Sigmoid colon (tissue), 6 donors: ENCODE measurements at regions not wholly inside any gene's neighbourhood (a gene's known extent, or its start where the extent isn't known, plus 50 kb on each side); places are given as distances from the start of the nearest gene placed in this dataset.

ENCODE experiments used
- DNase-seq: peaks from one replicate; pipeline ENCODE4 v3.0.0-alpha.2; 2019
- H3K27ac ChIP-seq, 4 donors: fragments of 200-600 bp; sonication (generic); one replicate each; pipeline ENCODE4 v1.5.1; 2016 to 2019; ENCODE audit warnings: mild to moderate bottlenecking in 1 of 4
- H3K27me3 ChIP-seq, 3 donors: fragments of 200-600 bp; sonication (generic); one replicate each; pipeline ENCODE4 v1.5.1; 2019; ENCODE audit warnings: mild to moderate bottlenecking in 1 of 3
- H3K36me3 ChIP-seq, 4 donors: fragments of 200-600 bp; sonication (generic); one replicate each; pipeline ENCODE4 v1.5.1; 2016 to 2019
- H3K4me1 ChIP-seq, 4 donors: fragments of 200-600 bp; sonication (generic); one replicate each; pipeline ENCODE4 v1.5.1; 2017 to 2019
- H3K4me3 ChIP-seq, 4 donors: fragments of 200-600 bp; sonication (generic); one replicate each; pipeline ENCODE4 v1.5.1; 2017 to 2019; ENCODE audit warnings: mild to moderate bottlenecking in 2 of 4, moderate library complexity in 1 of 4
- H3K9me3 ChIP-seq, 4 donors: fragments of 200-600 bp in 3 of 4; sonication (generic) in 3 of 4; one replicate each; pipeline versions ENCODE4 v1.5.1 to v1.6.1; 2013 to 2019
- EP300 ChIP-seq, 4 donors: sonication (generic); formaldehyde crosslinking; IDR thresholded peaks; one replicate each; pipeline ENCODE4 v1.6.1; 2017; ENCODE audit warnings: antibody characterized with exemption in 4 of 4
- POLR2A ChIP-seq, 2 donors: fragments of 450-650 bp; IDR thresholded peaks; one replicate each; pipeline ENCODE4 v1.6.1; 2016; ENCODE audit warnings: antibody characterized with exemption in 2 of 2, mild to moderate bottlenecking in 2 of 2, moderate library complexity in 2 of 2
- POLR2AphosphoS5 ChIP-seq, 4 donors: sonication (generic); formaldehyde crosslinking; IDR thresholded peaks; one replicate each; pipeline ENCODE4 v1.6.1; 2017; ENCODE audit warnings: antibody characterized with exemption in 4 of 4
- WGBS, 2 donors: extraction: QIAGEN DNeasy Blood & Tissue Kit; methylation state at CpG; one replicate each; pipeline ENCODE4 v1.1.7; 2013; 5-methylcytosine and 5-hydroxymethylcytosine counted together
- intact Hi-C: fragments of 100-400 bp; cut with DNase I; formaldehyde crosslinking; loops from one replicate; pipeline ENCODE4 v1.15.1; 2023
- TF ChIP-seq, protein P1 (sequence below), 4 experiments: fragments of 450-650 bp in 3 of 4; fragments of 200-600 bp in 1 of 4; IDR thresholded peaks; one replicate each; pipeline ENCODE4 v1.5.1; 2016 to 2019; ENCODE audit warnings: antibody characterized with exemption in 4 of 4, mild to moderate bottlenecking in 3 of 4, moderate library complexity in 2 of 4
- donor health status: healthy with polysubstance abuse.
- donor health status: healthy.

DNA sequence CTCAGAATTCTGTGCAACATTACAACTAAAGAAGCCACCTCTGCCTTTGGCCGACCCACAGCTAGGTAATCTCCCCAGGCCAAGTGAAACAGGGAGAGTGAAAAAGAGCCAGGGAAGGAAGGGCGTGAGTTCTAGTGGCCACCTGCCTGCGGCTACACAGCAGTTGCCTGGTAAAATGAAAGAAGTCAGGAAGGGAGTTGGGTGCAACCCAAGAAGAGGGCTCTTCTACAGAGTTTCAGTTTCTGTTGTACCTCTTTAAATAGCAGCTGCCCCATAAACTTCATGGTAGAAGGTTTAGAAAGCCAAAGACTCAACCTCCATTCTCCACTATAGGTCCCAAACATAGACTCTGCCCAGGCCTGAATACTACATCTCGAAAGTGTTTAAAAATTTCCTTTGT lies 76.2 kb upstream of the TMEM168 start:
- H3K27me3 ChIP-seq, result no peaks in the 10 kb centered on the region
- H3K27ac ChIP-seq, result no peak overlapping the region
- WGBS, 2 donors, result 56 to 69% methylated on average over 4 of the region's 4 CpGs
- no peak for TF ChIP-seq POLR2A (IDR thresholded peaks at IDR 0.05)
- H3K4me1 ChIP-seq, result peaks cover 0 to 20% (median 9%) of the 10 kb centered on the region in 4 donors
- no peaks in the 10 kb centered on the region for H3K36me3 ChIP-seq
- intact Hi-C loops, result no loop called here
- H3K4me3 ChIP-seq, result no peak overlapping the region
- DNase-seq, result no peak
- H3K9me3 ChIP-seq, result no peaks in the 10 kb centered on the region

DNA sequence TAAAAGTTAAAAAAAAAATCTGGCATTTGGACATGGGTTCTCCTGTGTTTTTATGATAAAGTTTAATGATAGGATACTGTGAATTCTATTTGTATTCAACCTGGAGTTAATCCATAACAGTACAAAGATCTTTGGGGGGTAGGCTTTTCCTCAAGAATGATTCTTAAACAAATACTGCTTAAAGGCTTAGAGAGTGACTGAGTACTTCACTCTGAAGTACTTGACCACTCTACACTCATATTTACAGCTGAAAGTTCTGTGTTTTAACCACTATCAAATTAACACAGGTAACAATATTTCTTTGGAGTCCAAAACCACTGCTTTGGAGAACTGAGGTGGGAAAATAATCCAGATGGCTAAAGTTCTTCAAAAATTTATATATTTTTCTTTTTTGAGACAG lies 74.2 kb upstream of the TMEM168 start:
- DNase-seq, result no peak
- TF ChIP-seq EP300 (IDR thresholded peaks at IDR 0.05) (no peak), POLR2A (IDR thresholded peaks at IDR 0.05) (no peak), POLR2AphosphoS5 (IDR thresholded peaks at IDR 0.05) (no peak)
- TF ChIP-seq, protein P1, sequence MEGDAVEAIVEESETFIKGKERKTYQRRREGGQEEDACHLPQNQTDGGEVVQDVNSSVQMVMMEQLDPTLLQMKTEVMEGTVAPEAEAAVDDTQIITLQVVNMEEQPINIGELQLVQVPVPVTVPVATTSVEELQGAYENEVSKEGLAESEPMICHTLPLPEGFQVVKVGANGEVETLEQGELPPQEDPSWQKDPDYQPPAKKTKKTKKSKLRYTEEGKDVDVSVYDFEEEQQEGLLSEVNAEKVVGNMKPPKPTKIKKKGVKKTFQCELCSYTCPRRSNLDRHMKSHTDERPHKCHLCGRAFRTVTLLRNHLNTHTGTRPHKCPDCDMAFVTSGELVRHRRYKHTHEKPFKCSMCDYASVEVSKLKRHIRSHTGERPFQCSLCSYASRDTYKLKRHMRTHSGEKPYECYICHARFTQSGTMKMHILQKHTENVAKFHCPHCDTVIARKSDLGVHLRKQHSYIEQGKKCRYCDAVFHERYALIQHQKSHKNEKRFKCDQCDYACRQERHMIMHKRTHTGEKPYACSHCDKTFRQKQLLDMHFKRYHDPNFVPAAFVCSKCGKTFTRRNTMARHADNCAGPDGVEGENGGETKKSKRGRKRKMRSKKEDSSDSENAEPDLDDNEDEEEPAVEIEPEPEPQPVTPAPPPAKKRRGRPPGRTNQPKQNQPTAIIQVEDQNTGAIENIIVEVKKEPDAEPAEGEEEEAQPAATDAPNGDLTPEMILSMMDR (IDR thresholded peaks at IDR 0.05), result no peak
- Histone ChIP-seq H3K27me3 (no peaks in the 10 kb centered on the region), H3K4me1 (peaks cover 0 to 13% (median 9%) of the 10 kb centered on the region in 4 donors), H3K4me3 (no peak overlapping the region), H3K36me3 (no peaks in the 10 kb centered on the region), H3K9me3 (no peaks in the 10 kb centered on the region), H3K27ac (no peak overlapping the region)
- intact Hi-C loops, result no loop called here

DNA sequence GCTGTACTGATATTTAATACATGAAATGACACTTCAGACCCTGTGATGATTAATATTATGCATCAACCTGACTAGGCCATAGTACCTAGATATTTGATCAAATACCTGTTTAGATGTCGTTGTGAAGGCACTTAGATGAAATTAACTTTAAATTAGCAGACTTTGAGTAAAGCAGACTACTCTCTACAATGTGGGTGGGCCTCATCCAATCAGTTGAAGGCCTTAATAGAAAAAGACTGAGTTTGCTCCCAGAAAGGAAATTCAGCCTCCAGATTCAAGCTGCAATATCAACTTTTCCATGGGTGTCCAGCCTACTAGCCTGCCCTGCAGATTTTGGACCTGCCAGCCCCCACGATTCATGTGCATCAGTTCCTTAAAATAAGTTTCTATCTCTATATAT lies 68.6 kb upstream of the TMEM168 start:
- Histone ChIP-seq H3K27me3 (no peaks in the 10 kb centered on the region), H3K27ac (no peak overlapping the region), H3K4me3 (no peak overlapping the region), H3K36me3 (no peaks in the 10 kb centered on the region), H3K9me3 (no peaks in the 10 kb centered on the region), H3K4me1 (no peaks in the 10 kb centered on the region)
- WGBS, 2 donors, result 93 to 96% methylated on average over 2 of the region's 2 CpGs
- intact Hi-C loops, result no loop called here
- DNase-seq, result no peak
- TF ChIP-seq, protein P1 (IDR thresholded peaks at IDR 0.05), result no peak

DNA sequence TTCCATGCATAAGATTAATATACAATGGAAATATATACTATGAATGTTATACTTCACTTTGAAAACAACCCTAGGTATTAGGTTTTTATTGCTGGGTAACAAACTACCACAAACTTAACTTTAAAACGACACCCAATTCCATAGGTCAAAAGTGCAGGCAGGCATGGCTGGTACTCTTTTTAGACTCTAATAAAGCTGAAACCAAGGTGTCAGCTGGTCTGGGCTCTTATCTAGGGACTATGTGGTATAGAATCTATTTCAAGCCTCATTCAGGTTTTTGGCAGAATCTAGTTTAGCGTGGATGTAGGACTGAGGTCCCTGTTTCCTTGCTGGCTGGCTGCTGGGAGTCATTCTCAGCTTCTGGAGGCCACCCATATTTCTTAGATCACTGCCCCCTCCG lies 65.0 kb upstream of the TMEM168 start:
- Histone ChIP-seq H3K27me3 (no peaks in the 10 kb centered on the region), H3K9me3 (no peaks in the 10 kb centered on the region), H3K4me3 (no peak overlapping the region), H3K36me3 (no peaks in the 10 kb centered on the region), H3K4me1 (no peaks in the 10 kb centered on the region), H3K27ac (no peak overlapping the region)
- TF ChIP-seq EP300 (IDR thresholded peaks at IDR 0.05), result no peak
- TF ChIP-seq POLR2A (IDR thresholded peaks at IDR 0.05), result no peak
- no peak for TF ChIP-seq POLR2AphosphoS5 (IDR thresholded peaks at IDR 0.05)
- TF ChIP-seq, protein P1 (IDR thresholded peaks at IDR 0.05), result no peak
- DNase-seq, result no peak
- intact Hi-C loops, result no loop called here
- 16 to 69% methylated on average over 3 of the region's 3 CpGs for WGBS, 2 donors

DNA sequence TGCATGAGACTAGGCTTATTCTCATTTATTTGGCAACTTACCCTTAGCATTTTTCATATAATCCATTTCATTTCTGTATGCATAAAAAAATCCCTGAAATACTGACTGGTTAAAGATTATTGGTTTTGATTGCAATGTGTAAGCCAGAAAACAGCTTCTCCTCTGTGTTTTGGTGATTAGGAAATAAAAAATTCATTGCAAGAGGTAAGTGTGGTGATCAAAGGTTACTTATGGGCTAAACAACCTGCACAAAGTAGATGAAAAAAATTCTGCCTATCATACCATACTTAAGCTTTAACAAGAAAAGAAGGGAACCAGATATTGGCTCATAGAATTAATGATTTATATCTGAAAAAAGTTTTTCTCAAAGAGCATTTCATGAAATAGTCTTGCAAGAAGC lies 64.0 kb upstream of the TMEM168 start:
- no peak overlapping the region for H3K27ac ChIP-seq
- H3K4me3 ChIP-seq, result no peak overlapping the region
- no peaks in the 10 kb centered on the region for H3K4me1 ChIP-seq
- no peaks in the 10 kb centered on the region for H3K27me3 ChIP-seq
- no peak for DNase-seq
- intact Hi-C loops, result no loop called here
- TF ChIP-seq POLR2A (IDR thresholded peaks at IDR 0.05) (no peak), EP300 (IDR thresholded peaks at IDR 0.05) (no peak), POLR2AphosphoS5 (IDR thresholded peaks at IDR 0.05) (no peak)
- TF ChIP-seq, protein P1 (IDR thresholded peaks at IDR 0.05), result no peak
- no peaks in the 10 kb centered on the region for H3K36me3 ChIP-seq
- H3K9me3 ChIP-seq, result no peaks in the 10 kb centered on the region
